SU-DHL-6 (cell line): ENCODE measurements at regions not wholly inside any gene's neighbourhood (a gene's known extent, or its start where the extent isn't known, plus 50 kb on each side); places are given as distances from the start of the nearest gene placed in this dataset.

Experiments used
- H2AFZ ChIP-seq: fragments of 200-600 bp; sonication (generic); 2 replicates; pipeline ENCODE4 v1.6.1; 2014; ENCODE audit warnings: low read depth, mild to moderate bottlenecking, moderate library complexity, mixed read lengths, antibody characterized with exemption, low read length; ENCODE audit not compliant: severe bottlenecking
- H3F3A ChIP-seq: fragments of 200-600 bp; shearing (Covaris generic); 2 replicates; pipeline ENCODE4 v1.6.0; 2016; ENCODE audit warnings: antibody characterized with exemption, mild to moderate bottlenecking; ENCODE audit not compliant: insufficient read depth
- H3K27ac ChIP-seq: fragments of 200-600 bp; sonication (generic); 2 replicates; pipeline ENCODE4 v1.5.1; 2016; ENCODE audit warnings: low read depth, mild to moderate bottlenecking, low read length, moderate library complexity, mixed read lengths
- H3K27me3 ChIP-seq: fragments of 200-600 bp; sonication (generic), shearing (Covaris generic); 2 replicates; pipeline ENCODE4 v1.6.0; 2014; ENCODE audit warnings: mild to moderate bottlenecking, low read length
- H3K36me3 ChIP-seq: fragments of 200-600 bp; sonication (generic); 2 replicates; pipeline ENCODE4 v1.6.1; 2014; ENCODE audit warnings: mild to moderate bottlenecking, low read length, mixed read lengths
- H3K4me2 ChIP-seq: fragments of 300-600, 200-600 bp; shearing (Covaris generic), sonication (generic); 2 replicates; pipeline ENCODE4 v1.6.0; 2014; ENCODE audit warnings: low read length, low read depth, mild to moderate bottlenecking; ENCODE audit not compliant: poor library complexity, severe bottlenecking
- H3K4me3 ChIP-seq: fragments of 200-600 bp; sonication (generic); 2 replicates; pipeline ENCODE4 v1.5.1; 2014; ENCODE audit warnings: antibody characterized with exemption, low read length, mild to moderate bottlenecking, mixed read lengths; ENCODE audit not compliant: insufficient read depth, poor library complexity, severe bottlenecking
- H3K79me2 ChIP-seq: fragments of 200-600 bp; sonication (generic); 2 replicates; pipeline ENCODE4 v1.6.1; 2014; ENCODE audit warnings: mild to moderate bottlenecking, low read length, moderate library complexity; ENCODE audit not compliant: insufficient read depth
- H3K9ac ChIP-seq: fragments of 200-600 bp; sonication (generic); 2 replicates; pipeline ENCODE4 v1.7.0; 2014; ENCODE audit warnings: mild to moderate bottlenecking, low read length
- H3K9me2 ChIP-seq: fragments of 200-600 bp; sonication (generic); replicated peaks from 2 replicates; pipeline ENCODE4 v1.6.1; 2014; ENCODE audit warnings: low read length; ENCODE audit not compliant: insufficient read depth
- H3K9me3 ChIP-seq: fragments of 200-600 bp; sonication (generic); 2 replicates; pipeline ENCODE4 v1.6.1; 2014; ENCODE audit warnings: low read length, mixed read lengths; ENCODE audit not compliant: insufficient read depth
- H4K20me1 ChIP-seq: fragments of 200-600 bp; sonication (generic); 2 replicates; pipeline ENCODE4 v1.6.1; 2014; ENCODE audit warnings: low read depth, mild to moderate bottlenecking, antibody characterized with exemption, low read length, moderate library complexity, mixed read lengths
- EZH2phosphoT487 ChIP-seq: fragments of 200-600 bp; sonication (generic), shearing (Covaris generic); conservative IDR thresholded peaks from 2 replicates; pipeline ENCODE4 v1.6.1; 2018; ENCODE audit warnings: mild to moderate bottlenecking, antibody characterized with exemption, low read length, moderate library complexity, mixed read lengths
- TF ChIP-seq, protein P1 (sequence below): fragments of 200-600 bp; sonication (generic); IDR thresholded peaks from one replicate; pipeline ENCODE4 v1.5.1; 2017; ENCODE audit warnings: antibody characterized with exemption, mild to moderate bottlenecking, low read length, moderate library complexity; ENCODE audit not compliant: insufficient read depth, poor library complexity, severe bottlenecking

- H3K27me3 ChIP-seq, result no peaks in the 10 kb centered on the region
- H3K9me3 ChIP-seq, result no peaks in the 10 kb centered on the region
- no peaks in the 10 kb centered on the region for H3K9me2 ChIP-seq
- H2AFZ ChIP-seq, result no peak overlapping the region
- H3K79me2 ChIP-seq, result no peaks in the 10 kb centered on the region
- no peaks in the 10 kb centered on the region for H3F3A ChIP-seq
- no peaks in the 10 kb centered on the region for H4K20me1 ChIP-seq
- no peak overlapping the region for H3K4me2 ChIP-seq
- no peak overlapping the region for H3K4me3 ChIP-seq
- TF ChIP-seq, protein P1, sequence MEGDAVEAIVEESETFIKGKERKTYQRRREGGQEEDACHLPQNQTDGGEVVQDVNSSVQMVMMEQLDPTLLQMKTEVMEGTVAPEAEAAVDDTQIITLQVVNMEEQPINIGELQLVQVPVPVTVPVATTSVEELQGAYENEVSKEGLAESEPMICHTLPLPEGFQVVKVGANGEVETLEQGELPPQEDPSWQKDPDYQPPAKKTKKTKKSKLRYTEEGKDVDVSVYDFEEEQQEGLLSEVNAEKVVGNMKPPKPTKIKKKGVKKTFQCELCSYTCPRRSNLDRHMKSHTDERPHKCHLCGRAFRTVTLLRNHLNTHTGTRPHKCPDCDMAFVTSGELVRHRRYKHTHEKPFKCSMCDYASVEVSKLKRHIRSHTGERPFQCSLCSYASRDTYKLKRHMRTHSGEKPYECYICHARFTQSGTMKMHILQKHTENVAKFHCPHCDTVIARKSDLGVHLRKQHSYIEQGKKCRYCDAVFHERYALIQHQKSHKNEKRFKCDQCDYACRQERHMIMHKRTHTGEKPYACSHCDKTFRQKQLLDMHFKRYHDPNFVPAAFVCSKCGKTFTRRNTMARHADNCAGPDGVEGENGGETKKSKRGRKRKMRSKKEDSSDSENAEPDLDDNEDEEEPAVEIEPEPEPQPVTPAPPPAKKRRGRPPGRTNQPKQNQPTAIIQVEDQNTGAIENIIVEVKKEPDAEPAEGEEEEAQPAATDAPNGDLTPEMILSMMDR, result no peak
- no peak for TF ChIP-seq EZH2phosphoT487
- no peaks in the 10 kb centered on the region for H3K36me3 ChIP-seq
- H3K27ac ChIP-seq, result no peak overlapping the region
- no peak overlapping the region for H3K9ac ChIP-seq
Measured at GRCh38 chr3:106908181-106908938, 468.9 kb upstream of the CCDC54 start.

- Histone ChIP-seq H2AFZ (no peak overlapping the region), H3F3A (no peaks in the 10 kb centered on the region), H3K4me3 (no peak overlapping the region), H3K9ac (no peak overlapping the region), H3K4me2 (no peak overlapping the region), H3K79me2 (no peaks in the 10 kb centered on the region), H3K36me3 (no peaks in the 10 kb centered on the region), H3K27ac (no peak overlapping the region), H3K9me2 (no peaks in the 10 kb centered on the region), H4K20me1 (no peaks in the 10 kb centered on the region), H3K27me3 (no peaks in the 10 kb centered on the region), H3K9me3 (no peaks in the 10 kb centered on the region)
- TF ChIP-seq EZH2phosphoT487, result no peak
- TF ChIP-seq, protein P1, result no peak
Measured at GRCh38 chr3:106913111-106913698, 464.0 kb upstream of the CCDC54 start.

GRCh38 chr3:106913966-106914365, 463.3 kb upstream of the CCDC54 start:
- no peaks in the 10 kb centered on the region for H3K9me2 ChIP-seq
- H3K27ac ChIP-seq, result no peak overlapping the region
- H3F3A ChIP-seq, result no peaks in the 10 kb centered on the region
- no peak overlapping the region for H3K9ac ChIP-seq
- no peaks in the 10 kb centered on the region for H3K36me3 ChIP-seq
- H3K4me2 ChIP-seq, result no peak overlapping the region
- H3K9me3 ChIP-seq, result no peaks in the 10 kb centered on the region
- no peak overlapping the region for H3K4me3 ChIP-seq
- H3K27me3 ChIP-seq, result no peaks in the 10 kb centered on the region
- H3K79me2 ChIP-seq, result no peaks in the 10 kb centered on the region
- no peak overlapping the region for H2AFZ ChIP-seq
- H4K20me1 ChIP-seq, result no peaks in the 10 kb centered on the region
- TF ChIP-seq, protein P1, result no peak
- TF ChIP-seq EZH2phosphoT487, result no peak
